Hepatocyte (in vitro differentiated cells): ENCODE measurements at regions not wholly inside any gene's neighbourhood (a gene's known extent, or its start where the extent isn't known, plus 50 kb on each side); places are given as distances from the start of the nearest gene placed in this dataset.

Experiments
- CTCF ChIP-seq: fragments of 200-600 bp; sonication (generic); IDR thresholded peaks from 2 replicates; pipeline ENCODE4 v1.5.1; 2016; ENCODE audit warnings: antibody characterized with exemption, mild to moderate bottlenecking; ENCODE audit not compliant: poor library complexity
- EZH2 ChIP-seq: fragments of 200-600 bp; sonication (generic); IDR thresholded peaks from 2 replicates; pipeline ENCODE4 v1.6.1; 2016; ENCODE audit warnings: antibody characterized with exemption, mild to moderate bottlenecking, borderline replicate concordance

GRCh38 chr4:27129871-27130366 is 269.3 kb downstream of the STIM2 start:
- TF ChIP-seq CTCF, result no peak
- no peak for TF ChIP-seq EZH2
